Keratinocyte (primary cell): ENCODE measurements at regions not wholly inside any gene's neighbourhood (a gene's known extent, or its start where the extent isn't known, plus 50 kb on each side); places are given as distances from the start of the nearest gene placed in this dataset.

Experiments
- CTCF ChIP-seq, 3 experiments: IDR thresholded peaks in 1 of 3; conservative IDR thresholded peaks in 1 of 3; optimal IDR thresholded peaks in 1 of 3; 2 replicates in 2 of 3; 3 replicates in 1 of 3; pipeline versions ENCODE3 to v1.5.1; 2011; ENCODE audit warnings: low read length in 3 of 3, mild to moderate bottlenecking in 3 of 3, moderate library complexity in 2 of 3, control low read depth in 1 of 3, inconsistent platforms in 1 of 3; ENCODE audit not compliant: insufficient read depth in 2 of 3; ENCODE audit errors: extremely low read depth in 1 of 3
- EZH2 ChIP-seq: IDR thresholded peaks from one replicate; pipeline ENCODE4 v1.6.1; 2012; ENCODE audit warnings: inconsistent platforms, mild to moderate bottlenecking, low read length, moderate library complexity

- TF ChIP-seq CTCF (optimal IDR thresholded peaks at IDR 0.05 in 1 of 3, IDR thresholded peaks at IDR 0.05 in 1 of 3, conservative IDR thresholded peaks at IDR 0.05 in 1 of 3; ENCODE audit: extremely low read depth in 1 of 3, insufficient read depth in 2 of 3, low read length in 3 of 3) (no peak), EZH2 (no peak)
Observed at GRCh38 chr1:193697115-193697762, 510.8 kb upstream of the B3GALT2 start.
